GM23248 (cell line): ENCODE measurements at regions not wholly inside any gene's neighbourhood (a gene's known extent, or its start where the extent isn't known, plus 50 kb on each side); places are given as distances from the start of the nearest gene placed in this dataset.

Experiments
- EZH2 ChIP-seq: fragments of 200-600 bp; sonication (generic); IDR thresholded peaks from 2 replicates; pipeline ENCODE4 v1.6.1; 2018; ENCODE audit warnings: antibody characterized with exemption, mild to moderate bottlenecking; ENCODE audit not compliant: insufficient read depth, poor library complexity, severe bottlenecking
- EZH2phosphoT487 ChIP-seq: fragments of 200-600 bp; sonication (generic); IDR thresholded peaks from 2 replicates; pipeline ENCODE4 v1.6.1; 2018; ENCODE audit warnings: antibody characterized with exemption, moderate library complexity, mild to moderate bottlenecking, low read depth; ENCODE audit not compliant: insufficient read depth

DNA sequence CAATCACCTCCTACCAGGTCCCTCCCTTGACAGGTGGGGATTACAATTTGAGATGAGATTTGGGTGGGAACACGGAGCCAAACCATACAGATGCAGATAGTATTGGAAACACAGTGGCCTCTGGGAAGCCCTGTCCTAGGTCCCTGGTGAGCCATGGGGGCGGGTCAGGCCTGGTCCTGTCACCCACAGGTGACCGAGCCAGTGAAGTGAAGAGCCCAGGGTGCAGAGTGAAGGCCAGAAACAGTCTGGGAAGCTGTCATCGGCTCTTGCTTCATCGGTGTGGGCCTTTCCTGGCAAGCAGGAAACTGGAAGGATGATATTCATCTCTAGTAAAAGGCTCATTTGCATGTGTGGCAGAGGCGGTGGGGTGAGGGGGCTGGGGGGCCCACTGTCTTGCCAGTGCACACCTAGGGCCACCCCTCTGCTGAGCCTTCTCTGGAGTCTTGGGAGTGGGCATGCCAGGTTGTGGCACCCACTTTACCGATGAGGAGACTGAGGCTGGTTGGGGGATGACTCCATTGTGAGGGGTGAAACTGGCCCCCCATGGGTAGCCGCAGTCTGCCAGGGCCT is 290.6 kb downstream of the NDUFA10 start:
- TF ChIP-seq EZH2, result no peak
- TF ChIP-seq EZH2phosphoT487, result no peak
